HCT116 (cell line): ENCODE measurements at regions not wholly inside any gene's neighbourhood (a gene's known extent, or its start where the extent isn't known, plus 50 kb on each side); places are given as distances from the start of the nearest gene placed in this dataset.

Source experiments
- ATAC-seq: fragments of 200-7000 bp; cut with Tn5 transposase; 2 replicates; pipeline ENCODE4 v1.9.1; 2020; ENCODE audit warnings: mild to moderate bottlenecking, moderate library complexity
- BruUV-seq: library from RNA; stranded (reverse); fragments of 400-500 nt; replicated peaks from 2 replicates; lab custom pipeline; 2021; lab: Mats Ljungman, UMichigan
- CTCF ChIA-PET: fragments of 300-600 bp; sonication (Branson Sonifier 250); formaldehyde crosslinking; loops from one replicate; lab custom pipeline; 2021; ENCODE audit warnings: antibody characterized with exemption; lab: Charles Lee
- POLR2A ChIA-PET: fragments of 300-600, 350-600 bp; sonication (Branson Sonifier 250); formaldehyde crosslinking; loops from one replicate; lab custom pipeline; 2021; ENCODE audit warnings: antibody characterized with exemption; lab: Charles Lee
- RAD21 ChIA-PET, 2 experiments: fragments of 300-600 bp; sonication (Branson Sonifier 250); formaldehyde crosslinking; loops; one replicate each; lab custom pipeline; 2023; ENCODE audit warnings: low total read pairs in 2 of 2; ENCODE audit not compliant: uncharacterized antibody in 2 of 2, unreplicated experiment in 2 of 2, low non-redundant PET in 1 of 2; lab: Charles Lee
- DNase-seq: peaks from one replicate; pipeline ENCODE4 v3.0.0-alpha.2; 2010; ENCODE audit warnings: low read depth, low spot score
- H2AFZ ChIP-seq: fragments of 200-600 bp; shearing (Covaris generic), sonication (generic); 2 replicates; pipeline ENCODE4 v1.6.1; 2017; ENCODE audit warnings: low read depth, mixed run types, mixed read lengths, antibody characterized with exemption, low read length; ENCODE audit not compliant: poor library complexity, severe bottlenecking
- H3K27ac ChIP-seq: 2 replicates; pipeline ENCODE4 v1.5.1; 2012; ENCODE audit warnings: low read depth, low read length
- H3K27me3 ChIP-seq: fragments of 200-600 bp; sonication (generic); 2 replicates; pipeline ENCODE4 v1.6.1; 2016; ENCODE audit warnings: mixed run types, low read length, mixed read lengths; ENCODE audit not compliant: insufficient read depth
- H3K36me3 ChIP-seq, 2 experiments: fragments of 200-500 bp in 1 of 2; fragments of 200-600 bp in 1 of 2; sonication (Bioruptor generic) in 1 of 2; sonication (generic) in 1 of 2; 2 replicates each; pipeline versions ENCODE4 v1.5.1 to v1.6.1; 2014 to 2016; ENCODE audit warnings: low read length in 2 of 2, inconsistent platforms in 1 of 2, mixed read lengths in 1 of 2, mixed run types in 1 of 2; ENCODE audit not compliant: insufficient read depth in 2 of 2, control insufficient read depth in 1 of 2
- H3K4me1 ChIP-seq, 2 experiments: fragments of 200-600 bp in 1 of 2; sonication (generic) in 1 of 2; 2 replicates each; pipeline versions ENCODE4 v1.5.1 to v1.6.1; 2012 to 2017; ENCODE audit warnings: low read length in 2 of 2, inconsistent platforms in 1 of 2, mild to moderate bottlenecking in 1 of 2, mixed read lengths in 1 of 2, mixed run types in 1 of 2, moderate library complexity in 1 of 2; ENCODE audit not compliant: insufficient read depth in 2 of 2, control insufficient read depth in 1 of 2
- H3K4me2 ChIP-seq: fragments of 200-600 bp; sonication (generic); 2 replicates; pipeline ENCODE4 v1.6.1; 2017; ENCODE audit warnings: mixed run types, low read length, mixed read lengths
- H3K4me3 ChIP-seq, 2 experiments: fragments of 200-600 bp in 1 of 2; sonication (generic) in 1 of 2; replicated peaks in 1 of 2; 2 replicates each; pipeline ENCODE4 v1.5.1; 2011 to 2016; ENCODE audit warnings: low read length in 2 of 2, control low read depth in 1 of 2, low read depth in 1 of 2, mild to moderate bottlenecking in 1 of 2, mixed read lengths in 1 of 2, mixed run types in 1 of 2
- H3K79me2 ChIP-seq: fragments of 200-600 bp; sonication (generic); 2 replicates; pipeline ENCODE4 v1.6.1; 2017; ENCODE audit warnings: mild to moderate bottlenecking, mixed run types, low read length, moderate library complexity, mixed read lengths; ENCODE audit not compliant: insufficient read depth
- H3K9ac ChIP-seq: fragments of 200-600 bp; sonication (generic); 2 replicates; pipeline ENCODE4 v1.6.1; 2016; ENCODE audit warnings: low read length, mixed read lengths
- H3K9me2 ChIP-seq: fragments of 200-600 bp; sonication (generic), shearing (Covaris generic); 2 replicates; pipeline ENCODE4 v1.6.1; 2017; ENCODE audit warnings: mixed run types, mild to moderate bottlenecking, moderate library complexity; ENCODE audit not compliant: insufficient read depth
- H3K9me3 ChIP-seq, 2 experiments: fragments of 200-500 bp in 1 of 2; fragments of 200-600 bp in 1 of 2; sonication (Bioruptor generic) in 1 of 2; sonication (generic) in 1 of 2; 2 replicates each; pipeline ENCODE4 v1.6.1; 2014 to 2017; ENCODE audit warnings: low read length in 2 of 2, mixed read lengths in 2 of 2, inconsistent platforms in 1 of 2, low read depth in 1 of 2, mild to moderate bottlenecking in 1 of 2, mixed run types in 1 of 2, moderate library complexity in 1 of 2; ENCODE audit not compliant: control insufficient read depth in 1 of 2, insufficient read depth in 1 of 2
- H4K20me1 ChIP-seq: fragments of 200-600 bp; sonication (generic), shearing (Covaris generic); 2 replicates; pipeline ENCODE4 v1.6.1; 2017; ENCODE audit warnings: mixed run types, mild to moderate bottlenecking, moderate library complexity; ENCODE audit not compliant: insufficient read depth
- CBX3 ChIP-seq: IDR thresholded peaks from 2 replicates; pipeline ENCODE4 v1.6.1; 2012; ENCODE audit warnings: low read depth
- CEBPB ChIP-seq: IDR thresholded peaks from 2 replicates; pipeline ENCODE4 v1.6.1; 2012; ENCODE audit warnings: low read depth
- CTCF ChIP-seq, 3 experiments: fragments of 200-600 bp in 1 of 3; sonication (generic) in 1 of 3; IDR thresholded peaks in 2 of 3; conservative IDR thresholded peaks in 1 of 3; 2 replicates each; pipeline ENCODE4 v1.5.1; 2012 to 2017; ENCODE audit warnings: low read depth in 2 of 3, low read length in 2 of 3, antibody characterized with exemption in 1 of 3, borderline replicate concordance in 1 of 3, control low read depth in 1 of 3, mild to moderate bottlenecking in 1 of 3, mixed read lengths in 1 of 3, mixed run types in 1 of 3, moderate library complexity in 1 of 3; ENCODE audit not compliant: insufficient read depth in 1 of 3
- EGR1 ChIP-seq: IDR thresholded peaks from 2 replicates; pipeline ENCODE4 v1.6.1; 2012; ENCODE audit warnings: low read depth
- FOSL1 ChIP-seq: IDR thresholded peaks from 2 replicates; pipeline ENCODE4 v1.6.1; 2012; ENCODE audit warnings: low read depth
- MAX ChIP-seq: IDR thresholded peaks from 2 replicates; pipeline ENCODE4 v1.6.1; 2012
- POLR2A ChIP-seq: IDR thresholded peaks from 2 replicates; pipeline ENCODE4 v1.7.0; 2011; ENCODE audit warnings: borderline replicate concordance; ENCODE audit not compliant: insufficient read depth, insufficient read length; ENCODE audit errors: extremely low read depth
- RAD21 ChIP-seq: IDR thresholded peaks from 2 replicates; pipeline ENCODE4 v1.6.1; 2012; ENCODE audit warnings: low read depth, mild to moderate bottlenecking
- REST ChIP-seq: IDR thresholded peaks from 2 replicates; pipeline ENCODE4 v1.6.1; 2012; ENCODE audit warnings: low read depth
- SIN3A ChIP-seq: IDR thresholded peaks from 2 replicates; pipeline ENCODE4 v1.6.1; 2012; ENCODE audit warnings: low read depth
- SP1 ChIP-seq: IDR thresholded peaks from 2 replicates; pipeline ENCODE4 v1.6.1; 2012; ENCODE audit warnings: low read depth
- ZBTB33 ChIP-seq: IDR thresholded peaks from 2 replicates; pipeline ENCODE4 v1.6.1; 2011; ENCODE audit warnings: mild to moderate bottlenecking, low read length, moderate library complexity; ENCODE audit not compliant: insufficient replicate concordance; ENCODE audit errors: extremely low read depth
- intact Hi-C: fragments of 100-400 bp; cut with micrococcal nuclease; formaldehyde crosslinking; loops from 2 replicates; pipeline ENCODE4 v1.10.0; 2022

- CTCF ChIA-PET, result no interaction called here
- TF ChIP-seq CTCF (IDR thresholded peaks at IDR 0.05 in 2 of 3, conservative IDR thresholded peaks at IDR 0.05 in 1 of 3; ENCODE audit: borderline replicate concordance in 1 of 3, insufficient read depth in 1 of 3, low read depth in 2 of 3, low read length in 2 of 3) (no peak), MAX (no peak), CBX3 (no peak), FOSL1 (no peak), REST (no peak), CEBPB (no peak), SIN3A (no peak), SP1 (no peak), POLR2A (no peak), ZBTB33 (no peak), EGR1 (no peak), RAD21 (no peak)
- Histone ChIP-seq H3K36me3 (no peaks in the 10 kb centered on the region), H3K27ac (no peak overlapping the region), H3K27me3 (no peaks in the 10 kb centered on the region), H2AFZ (no peak overlapping the region), H3K9me2 (no peaks in the 10 kb centered on the region), H3K4me2 (no peak overlapping the region), H4K20me1 (no peaks in the 10 kb centered on the region), H3K79me2 (no peaks in the 10 kb centered on the region), H3K4me3 (no peak overlapping the region), H3K9me3 (no peaks in the 10 kb centered on the region), H3K4me1 (no peaks in the 10 kb centered on the region), H3K9ac (no peak overlapping the region)
- no peak for ATAC-seq
- POLR2A ChIA-PET, result no interaction called here
- RAD21 ChIA-PET, result no interaction called here
- intact Hi-C loops, result no loop called here
- BruUV-seq, result no TSS peak
- no peak for DNase-seq
Measured at GRCh38 chr1:31502253-31502652, 74.1 kb upstream of the TINAGL1 start.
